GM12891 (cell line): ENCODE measurements at regions not wholly inside any gene's neighbourhood (a gene's known extent, or its start where the extent isn't known, plus 50 kb on each side); places are given as distances from the start of the nearest gene placed in this dataset.

ENCODE experiments used
- DNase-seq: peaks from one replicate; pipeline ENCODE4 v3.0.0; 2011; ENCODE audit warnings: low spot score; ENCODE audit not compliant: insufficient read length
- FAIRE-seq: peaks from 2 replicates; lab custom pipeline; 2011; peaks lifted over from hg19 to GRCh38; lab: Jason Lieb, UNC
- PAX5 ChIP-seq: IDR thresholded peaks from 2 replicates; pipeline ENCODE4 v1.6.1; 2011; ENCODE audit warnings: low read length, moderate library complexity, mild to moderate bottlenecking; ENCODE audit not compliant: insufficient read depth, severe bottlenecking
- POLR2A ChIP-seq: IDR thresholded peaks from 2 replicates; pipeline ENCODE4 v1.6.1; 2011; ENCODE audit warnings: low read depth, low read length, control low read depth
- POLR2AphosphoS5 ChIP-seq: IDR thresholded peaks from 2 replicates; pipeline ENCODE4 v1.6.1; 2011; ENCODE audit warnings: low read depth, low read length, control low read depth
- POU2F2 ChIP-seq: IDR thresholded peaks from 2 replicates; pipeline ENCODE4 v1.6.1; 2011; ENCODE audit warnings: low read depth, mild to moderate bottlenecking, control low read depth, low read length, moderate library complexity
- SPI1 ChIP-seq: IDR thresholded peaks from 2 replicates; pipeline ENCODE4 v1.6.1; 2011; ENCODE audit warnings: low read depth, low read length, control low read depth
- TAF1 ChIP-seq: IDR thresholded peaks from 2 replicates; pipeline ENCODE4 v1.6.1; 2011; ENCODE audit warnings: low read depth, low read length, control low read depth

DNA sequence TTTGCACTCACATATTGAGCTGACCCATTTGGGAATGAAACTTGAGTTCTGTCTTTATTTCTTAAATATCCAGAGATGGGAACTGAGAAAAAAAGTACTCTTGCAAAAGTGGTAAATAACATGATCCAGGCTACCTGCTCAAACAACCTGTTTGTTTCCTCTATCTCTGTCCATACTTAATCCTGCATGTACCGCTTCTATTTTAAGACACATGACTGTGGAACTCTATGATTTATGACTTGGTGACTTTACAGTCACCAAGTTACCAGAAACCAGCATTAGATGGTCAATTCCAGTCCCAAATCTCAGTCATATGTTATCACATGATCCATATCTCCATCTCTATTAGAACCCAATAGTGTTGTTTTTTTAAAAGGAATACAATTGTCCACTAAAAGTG, 606.7 kb downstream of the EPHA5 start:
- DNase-seq (no peak), FAIRE-seq (no peak)
- TF ChIP-seq POU2F2 = no peak
- TF ChIP-seq PAX5 = no peak
- no peak for TF ChIP-seq TAF1
- TF ChIP-seq SPI1 = no peak
- TF ChIP-seq POLR2A = no peak
- TF ChIP-seq POLR2AphosphoS5 = no peak

DNA sequence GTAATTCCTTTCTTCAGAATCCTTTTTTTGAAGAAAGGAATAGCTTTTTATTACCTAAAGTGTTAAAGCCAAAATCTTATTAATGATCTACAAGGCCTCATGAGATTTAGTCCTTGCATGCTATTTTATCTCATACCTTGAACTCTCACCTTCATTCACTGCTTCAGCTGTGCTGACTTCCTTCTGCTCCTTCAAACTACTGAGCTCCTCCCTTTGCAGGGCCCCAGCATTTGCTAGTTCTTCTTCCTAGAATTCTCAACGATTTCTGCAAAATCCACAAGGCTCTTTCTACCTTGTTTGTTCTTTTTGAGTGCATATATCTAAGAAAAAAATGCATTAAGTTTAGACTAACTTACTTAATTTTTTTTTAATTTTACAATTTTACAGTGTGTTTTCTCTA, 619.5 kb downstream of the EPHA5 start:
- TF ChIP-seq POLR2AphosphoS5 = no peak
- TF ChIP-seq SPI1 = no peak
- TF ChIP-seq POU2F2 = no peak
- no peak for TF ChIP-seq PAX5
- TF ChIP-seq POLR2A = no peak
- TF ChIP-seq TAF1 = no peak
- FAIRE-seq = no peak
- no peak for DNase-seq

- FAIRE-seq (no peak), DNase-seq (no peak)
- no peak for TF ChIP-seq POLR2AphosphoS5
- no peak for TF ChIP-seq SPI1
- TF ChIP-seq TAF1 = no peak
- TF ChIP-seq POU2F2 = no peak
Measured at GRCh38 chr4:65046192-65047133, 623.8 kb downstream of the EPHA5 start.

DNA sequence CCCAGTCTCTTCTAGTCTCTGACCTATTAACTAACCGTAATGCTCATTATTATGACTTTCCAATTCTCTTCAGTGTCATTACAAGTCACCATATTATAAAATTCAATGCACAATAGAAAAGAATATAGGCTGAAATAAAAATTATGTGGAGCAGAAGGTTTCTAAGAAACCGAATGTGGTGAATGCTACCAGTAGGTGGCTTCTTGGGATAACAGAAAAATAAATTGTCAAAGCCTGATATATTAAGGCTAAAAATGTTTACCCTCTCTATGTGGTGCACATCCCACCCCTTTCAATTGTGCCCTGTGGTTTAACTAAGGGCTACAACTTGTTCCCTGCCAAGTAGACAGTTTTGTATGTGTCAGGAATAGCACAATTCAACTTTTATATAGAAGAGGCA, 624.6 kb upstream of the TECRL start:
- no peak for FAIRE-seq
- DNase-seq = no peak
- no peak for TF ChIP-seq PAX5
- no peak for TF ChIP-seq SPI1
- no peak for TF ChIP-seq POLR2AphosphoS5
- TF ChIP-seq POLR2A = no peak
- TF ChIP-seq POU2F2 = no peak
- TF ChIP-seq TAF1 = no peak

DNA sequence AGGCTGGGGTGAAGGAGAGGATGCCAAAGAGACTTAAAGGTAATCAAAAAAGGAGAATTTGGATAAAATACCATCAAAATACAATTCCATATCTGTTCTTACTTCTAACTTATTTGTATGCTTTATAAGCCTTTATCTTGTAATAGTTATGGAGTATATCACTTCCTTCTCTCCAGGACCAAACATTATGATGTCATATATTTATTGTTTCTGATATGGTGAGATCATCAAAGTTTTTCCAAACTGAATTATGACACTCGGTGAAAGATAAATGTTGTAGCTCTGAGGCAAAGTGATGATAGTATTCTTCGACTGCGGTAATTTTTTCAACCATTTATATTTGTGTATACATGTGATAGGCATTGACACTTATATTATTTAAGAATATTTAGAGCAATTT, 619.3 kb upstream of the TECRL start:
- FAIRE-seq (no peak), DNase-seq (no peak)
- TF ChIP-seq POU2F2 (no peak), SPI1 (no peak), POLR2A (no peak), POLR2AphosphoS5 (no peak), TAF1 (no peak), PAX5 (no peak)

GRCh38 chr4:65023883-65024670, 614.8 kb upstream of the TECRL start:
- TF ChIP-seq SPI1 = no peak
- TF ChIP-seq TAF1 = no peak
- TF ChIP-seq PAX5 = no peak
- TF ChIP-seq POLR2A = no peak
- no peak for TF ChIP-seq POU2F2
- no peak for TF ChIP-seq POLR2AphosphoS5
- no peak for FAIRE-seq
- DNase-seq = no peak

GRCh38 chr4:65023081-65023480, 613.8 kb upstream of the TECRL start:
- TF ChIP-seq TAF1 (no peak), PAX5 (no peak), SPI1 (no peak), POLR2A (no peak), POU2F2 (no peak), POLR2AphosphoS5 (no peak)
- DNase-seq = no peak
- no peak for FAIRE-seq

DNA sequence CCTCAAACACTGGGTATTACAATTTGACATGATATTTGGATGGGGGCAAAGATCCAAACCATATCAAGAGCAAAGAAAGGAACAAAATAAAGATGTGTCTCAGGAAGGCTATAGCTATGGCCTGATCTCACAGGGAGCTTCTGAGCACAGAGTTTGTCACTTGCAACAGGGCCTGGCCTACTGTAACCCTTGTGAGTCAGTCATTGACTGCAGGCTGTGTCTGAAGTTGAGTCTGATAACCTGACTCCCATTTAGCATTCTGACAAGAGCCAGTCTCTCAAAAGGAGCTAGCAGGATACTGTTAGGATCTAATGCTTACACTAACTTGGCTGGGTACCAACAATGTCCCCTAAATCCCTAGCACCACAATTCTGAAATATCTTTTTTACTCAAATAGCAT, 612.5 kb upstream of the TECRL start:
- no peak for DNase-seq
- TF ChIP-seq SPI1 (no peak), POU2F2 (no peak), POLR2A (no peak)
- no peak for FAIRE-seq

GRCh38 chr4:65021149-65021548, 611.9 kb upstream of the TECRL start:
- no peak for TF ChIP-seq POU2F2
- no peak for TF ChIP-seq SPI1
- TF ChIP-seq PAX5 = no peak
- no peak for TF ChIP-seq POLR2A
- no peak for TF ChIP-seq TAF1
- TF ChIP-seq POLR2AphosphoS5 = no peak
- FAIRE-seq (no peak), DNase-seq (no peak)
